Sigmoid colon (tissue), 6 donors: ENCODE measurements at regions not wholly inside any gene's neighbourhood (a gene's known extent, or its start where the extent isn't known, plus 50 kb on each side); places are given as distances from the start of the nearest gene placed in this dataset.
A peak's percentile ranks its signal among the peaks of the same experiment; 100 is the strongest.

Experiments
- DNase-seq: peaks from one replicate; pipeline ENCODE4 v3.0.0-alpha.2; 2019
- H3K27ac ChIP-seq, 4 donors: fragments of 200-600 bp; sonication (generic); one replicate each; pipeline ENCODE4 v1.5.1; 2016 to 2019; ENCODE audit warnings: mild to moderate bottlenecking in 1 of 4
- H3K27me3 ChIP-seq, 3 donors: fragments of 200-600 bp; sonication (generic); one replicate each; pipeline ENCODE4 v1.5.1; 2019; ENCODE audit warnings: mild to moderate bottlenecking in 1 of 3
- H3K36me3 ChIP-seq, 4 donors: fragments of 200-600 bp; sonication (generic); one replicate each; pipeline ENCODE4 v1.5.1; 2016 to 2019
- H3K4me1 ChIP-seq, 4 donors: fragments of 200-600 bp; sonication (generic); one replicate each; pipeline ENCODE4 v1.5.1; 2017 to 2019
- H3K4me3 ChIP-seq, 4 donors: fragments of 200-600 bp; sonication (generic); one replicate each; pipeline ENCODE4 v1.5.1; 2017 to 2019; ENCODE audit warnings: mild to moderate bottlenecking in 2 of 4, moderate library complexity in 1 of 4
- H3K9me3 ChIP-seq, 4 donors: fragments of 200-600 bp in 3 of 4; sonication (generic) in 3 of 4; one replicate each; pipeline versions ENCODE4 v1.5.1 to v1.6.1; 2013 to 2019
- EP300 ChIP-seq, 4 donors: sonication (generic); formaldehyde crosslinking; IDR thresholded peaks; one replicate each; pipeline ENCODE4 v1.6.1; 2017; ENCODE audit warnings: antibody characterized with exemption in 4 of 4
- POLR2A ChIP-seq, 2 donors: fragments of 450-650 bp; IDR thresholded peaks; one replicate each; pipeline ENCODE4 v1.6.1; 2016; ENCODE audit warnings: antibody characterized with exemption in 2 of 2, mild to moderate bottlenecking in 2 of 2, moderate library complexity in 2 of 2
- POLR2AphosphoS5 ChIP-seq, 4 donors: sonication (generic); formaldehyde crosslinking; IDR thresholded peaks; one replicate each; pipeline ENCODE4 v1.6.1; 2017; ENCODE audit warnings: antibody characterized with exemption in 4 of 4
- WGBS, 2 donors: extraction: QIAGEN DNeasy Blood & Tissue Kit; methylation state at CpG; one replicate each; pipeline ENCODE4 v1.1.7; 2013; 5-methylcytosine and 5-hydroxymethylcytosine counted together
- intact Hi-C: fragments of 100-400 bp; cut with DNase I; formaldehyde crosslinking; loops from one replicate; pipeline ENCODE4 v1.15.1; 2023
- TF ChIP-seq, protein P1 (sequence below), 4 experiments: fragments of 450-650 bp in 3 of 4; fragments of 200-600 bp in 1 of 4; IDR thresholded peaks; one replicate each; pipeline ENCODE4 v1.5.1; 2016 to 2019; ENCODE audit warnings: antibody characterized with exemption in 4 of 4, mild to moderate bottlenecking in 3 of 4, moderate library complexity in 2 of 4
- donor health status: healthy with polysubstance abuse.
- donor health status: healthy.

DNA sequence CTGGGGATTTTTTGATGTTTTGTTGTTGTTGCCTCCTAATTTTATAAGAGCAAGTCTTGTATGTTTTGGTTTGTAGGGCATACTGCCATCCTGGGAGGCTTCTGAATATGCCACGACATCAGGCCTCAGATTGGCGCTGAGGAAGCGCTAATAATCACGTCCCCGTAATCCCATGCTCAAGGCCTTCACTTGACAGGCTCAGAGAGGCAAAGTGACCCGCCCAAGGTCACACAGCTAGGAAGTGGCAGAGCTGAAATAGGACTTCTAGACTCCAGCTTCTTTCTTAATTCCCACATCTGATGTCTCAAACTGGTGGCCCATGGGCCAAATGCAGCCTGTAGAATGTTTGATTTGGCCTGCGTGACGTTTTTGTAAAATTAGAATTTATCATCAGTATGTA, 73.5 kb upstream of the PTPN1 start:
- Histone ChIP-seq H3K36me3 (no peaks in the 10 kb centered on the region), H3K27ac (no peak overlapping the region), H3K4me1 (no peaks in the 10 kb centered on the region), H3K27me3 (no peaks in the 10 kb centered on the region), H3K4me3 (no peak overlapping the region), H3K9me3 (no peaks in the 10 kb centered on the region)
- WGBS, 2 donors, result 88 to 89% methylated on average over 8 of the region's 8 CpGs
- TF ChIP-seq POLR2AphosphoS5 (IDR thresholded peaks at IDR 0.05) (no peak), POLR2A (IDR thresholded peaks at IDR 0.05) (no peak), EP300 (IDR thresholded peaks at IDR 0.05) (no peak)
- TF ChIP-seq, protein P1, sequence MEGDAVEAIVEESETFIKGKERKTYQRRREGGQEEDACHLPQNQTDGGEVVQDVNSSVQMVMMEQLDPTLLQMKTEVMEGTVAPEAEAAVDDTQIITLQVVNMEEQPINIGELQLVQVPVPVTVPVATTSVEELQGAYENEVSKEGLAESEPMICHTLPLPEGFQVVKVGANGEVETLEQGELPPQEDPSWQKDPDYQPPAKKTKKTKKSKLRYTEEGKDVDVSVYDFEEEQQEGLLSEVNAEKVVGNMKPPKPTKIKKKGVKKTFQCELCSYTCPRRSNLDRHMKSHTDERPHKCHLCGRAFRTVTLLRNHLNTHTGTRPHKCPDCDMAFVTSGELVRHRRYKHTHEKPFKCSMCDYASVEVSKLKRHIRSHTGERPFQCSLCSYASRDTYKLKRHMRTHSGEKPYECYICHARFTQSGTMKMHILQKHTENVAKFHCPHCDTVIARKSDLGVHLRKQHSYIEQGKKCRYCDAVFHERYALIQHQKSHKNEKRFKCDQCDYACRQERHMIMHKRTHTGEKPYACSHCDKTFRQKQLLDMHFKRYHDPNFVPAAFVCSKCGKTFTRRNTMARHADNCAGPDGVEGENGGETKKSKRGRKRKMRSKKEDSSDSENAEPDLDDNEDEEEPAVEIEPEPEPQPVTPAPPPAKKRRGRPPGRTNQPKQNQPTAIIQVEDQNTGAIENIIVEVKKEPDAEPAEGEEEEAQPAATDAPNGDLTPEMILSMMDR (IDR thresholded peaks at IDR 0.05), result no peak
- intact Hi-C loops, result no loop called here
- no peak for DNase-seq

DNA sequence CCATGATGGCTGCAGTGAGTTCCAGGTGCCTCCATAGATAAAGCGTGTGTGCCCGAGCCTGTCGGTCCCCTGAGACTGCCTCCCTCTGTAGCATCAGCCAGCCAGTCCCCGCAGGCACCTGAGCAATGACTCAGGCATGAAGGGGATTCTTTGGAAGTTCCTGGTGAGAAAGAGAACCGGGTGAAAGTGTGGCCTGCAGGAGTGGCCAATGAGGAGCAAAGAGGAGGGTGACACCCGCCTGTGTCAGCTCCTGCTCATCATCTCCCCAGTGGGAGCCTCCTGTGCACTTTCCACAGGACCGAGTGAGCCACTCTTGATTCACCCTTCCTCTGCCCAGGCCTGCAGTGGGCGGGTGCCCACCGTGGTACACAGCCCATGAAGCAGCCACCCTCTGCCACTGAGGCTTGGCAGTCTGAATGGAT, 71.2 kb upstream of the PTPN1 start:
- Histone ChIP-seq H3K9me3 (no peaks in the 10 kb centered on the region), H3K4me1 (peaks cover 0 to 3% (median 0%) of the 10 kb centered on the region in 4 donors), H3K4me3 (no peak overlapping the region), H3K27me3 (no peaks in the 10 kb centered on the region), H3K27ac (peak overlapping the region in 2 of 4 donors; percentile 35 to 57), H3K36me3 (no peaks in the 10 kb centered on the region)
- intact Hi-C loops, result no loop called here
- TF ChIP-seq POLR2A (IDR thresholded peaks at IDR 0.05) (no peak), EP300 (IDR thresholded peaks at IDR 0.05) (no peak), POLR2AphosphoS5 (IDR thresholded peaks at IDR 0.05) (no peak)
- TF ChIP-seq, protein P1 (IDR thresholded peaks at IDR 0.05), result no peak
- 80 to 87% methylated on average over 9 of the region's 9 CpGs for WGBS, 2 donors
- DNase-seq, result no peak

DNA sequence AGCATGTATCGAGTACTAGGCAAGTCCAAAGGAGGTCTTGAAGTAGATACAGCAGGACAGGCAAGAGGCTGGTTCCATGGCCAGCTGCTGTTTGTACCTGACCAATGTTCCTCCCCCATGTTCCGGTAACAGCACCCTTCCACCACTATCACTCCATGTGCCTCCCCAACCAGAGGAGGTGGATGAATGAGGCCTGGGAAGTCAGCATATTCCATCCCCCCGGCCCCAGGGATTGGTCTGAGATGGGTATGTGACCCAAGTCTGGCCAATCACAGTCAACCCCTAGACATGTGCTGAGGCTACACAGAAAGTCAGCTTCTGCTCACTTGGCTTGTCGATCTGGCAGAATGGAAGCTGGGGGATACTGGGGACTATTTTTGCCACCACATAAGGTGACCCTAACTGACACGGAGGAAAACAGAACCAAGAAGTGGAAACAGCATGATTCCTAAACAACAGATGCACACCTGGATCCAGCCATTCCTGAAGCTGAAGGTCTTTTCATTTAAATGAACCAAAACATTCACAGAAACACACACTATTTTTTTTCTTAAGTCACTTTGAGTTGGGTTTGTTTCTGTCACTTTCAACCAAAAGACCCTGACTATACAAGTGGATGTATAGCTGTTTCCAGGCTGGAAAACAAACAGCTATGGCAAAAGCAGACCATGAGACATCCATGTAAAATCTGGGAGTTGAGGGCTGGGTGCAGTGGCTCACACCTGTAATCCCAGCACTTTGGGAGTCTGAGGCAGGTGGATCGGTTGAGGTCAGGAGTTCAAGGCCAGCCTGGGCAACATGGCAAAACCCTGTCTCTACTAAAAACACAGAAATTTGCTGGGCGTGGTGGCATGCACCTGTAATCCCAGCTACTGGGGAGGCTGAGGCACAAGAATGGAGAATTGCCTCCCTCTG, 70.4 kb upstream of the PTPN1 start:
- intact Hi-C loops, result no loop called here
- Histone ChIP-seq H3K4me3 (no peak overlapping the region), H3K27ac (peak overlapping the region in 2 of 4 donors; percentile 57 to 59), H3K36me3 (no peaks in the 10 kb centered on the region), H3K4me1 (peaks cover 0 to 3% (median 0%) of the 10 kb centered on the region in 4 donors), H3K27me3 (no peaks in the 10 kb centered on the region), H3K9me3 (no peaks in the 10 kb centered on the region)
- WGBS, 2 donors, result 93 to 94% methylated on average over 7 of the region's 7 CpGs
- TF ChIP-seq POLR2A (IDR thresholded peaks at IDR 0.05) (no peak), POLR2AphosphoS5 (IDR thresholded peaks at IDR 0.05) (no peak), EP300 (IDR thresholded peaks at IDR 0.05) (no peak)
- TF ChIP-seq, protein P1 (IDR thresholded peaks at IDR 0.05), result no peak
- no peak for DNase-seq

DNA sequence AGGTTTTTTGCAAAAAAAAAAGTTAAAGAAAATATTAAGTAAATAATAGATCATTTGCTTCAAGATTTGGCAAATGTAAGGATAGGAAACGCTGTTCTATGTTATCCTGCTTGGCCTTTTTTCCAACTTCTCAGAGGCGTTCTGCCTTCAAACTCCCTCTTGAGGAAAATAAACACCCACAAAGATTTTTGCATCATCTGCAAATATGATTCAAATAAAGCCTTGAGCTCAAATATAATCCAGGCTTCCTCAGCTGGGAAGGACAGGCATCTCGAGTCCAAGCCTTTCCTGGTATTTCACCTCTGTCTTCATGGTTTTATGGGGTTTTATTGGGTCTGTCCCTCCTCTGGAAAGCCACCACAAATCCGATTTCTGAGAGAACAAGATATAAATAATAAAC, 67.7 kb upstream of the PTPN1 start:
- WGBS, 2 donors, result 59 to 74% methylated on average over 4 of the region's 4 CpGs
- Histone ChIP-seq H3K27me3 (no peaks in the 10 kb centered on the region), H3K27ac (peak overlapping the region in 1 of 4 donors; percentile 65), H3K9me3 (no peaks in the 10 kb centered on the region), H3K36me3 (no peaks in the 10 kb centered on the region), H3K4me3 (no peak overlapping the region), H3K4me1 (peaks cover 0 to 3% (median 0%) of the 10 kb centered on the region in 4 donors)
- intact Hi-C loops, result no loop called here
- TF ChIP-seq POLR2AphosphoS5 (IDR thresholded peaks at IDR 0.05) (peak in 1 of 4 donors; percentile 9), POLR2A (IDR thresholded peaks at IDR 0.05) (no peak)
- no peak for DNase-seq

DNA sequence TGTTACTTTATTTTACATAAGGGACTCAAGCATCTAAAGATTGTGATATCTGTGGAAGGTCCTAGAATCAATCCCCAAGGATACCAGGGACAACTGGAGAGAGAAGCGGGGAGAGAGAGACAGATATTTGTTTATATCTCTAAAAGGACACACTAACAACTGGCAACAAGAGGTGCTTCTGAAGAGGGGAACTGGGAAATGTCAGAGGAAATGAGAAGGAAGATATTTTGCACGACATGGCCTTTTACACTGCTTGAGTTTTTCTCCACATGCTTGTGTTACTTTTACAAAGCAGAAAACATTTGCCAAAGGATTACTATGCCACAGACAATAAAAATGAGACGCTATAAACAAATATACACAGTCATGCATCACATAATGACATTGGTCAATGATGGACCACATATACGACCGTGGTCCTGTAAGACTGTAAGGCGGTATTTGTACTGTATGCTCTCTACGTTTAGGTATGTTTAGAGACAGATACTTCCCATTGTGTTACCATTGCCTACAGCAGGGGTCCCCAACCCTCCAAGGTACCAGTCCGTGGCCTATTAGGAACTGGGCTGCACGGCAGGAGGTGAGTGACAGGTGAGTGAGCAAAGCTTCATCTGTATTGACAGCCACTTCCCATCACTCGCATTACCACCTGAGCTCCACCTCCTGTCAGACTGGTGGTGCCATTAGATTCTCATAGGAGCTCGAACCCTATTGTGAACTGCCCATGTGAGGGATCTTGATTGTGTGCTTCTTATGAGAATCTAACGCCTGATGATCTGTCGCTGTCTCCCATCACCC, 64.6 kb upstream of the PTPN1 start:
- Histone ChIP-seq H3K36me3 (no peaks in the 10 kb centered on the region), H3K9me3 (no peaks in the 10 kb centered on the region), H3K4me1 (peaks cover 0 to 5% (median 2%) of the 10 kb centered on the region in 4 donors), H3K27ac (no peak overlapping the region), H3K4me3 (no peak overlapping the region), H3K27me3 (no peaks in the 10 kb centered on the region)
- DNase-seq, result no peak
- TF ChIP-seq POLR2AphosphoS5 (IDR thresholded peaks at IDR 0.05), result no peak
- TF ChIP-seq, protein P1 (IDR thresholded peaks at IDR 0.05), result no peak
- TF ChIP-seq EP300 (IDR thresholded peaks at IDR 0.05), result no peak
- no peak for TF ChIP-seq POLR2A (IDR thresholded peaks at IDR 0.05)
- WGBS, 2 donors, result 39 to 69% methylated on average over 13 of the region's 13 CpGs
- intact Hi-C loops, result no loop called here
